K562 (cell line): ENCODE measurements at regions not wholly inside any gene's neighbourhood (a gene's known extent, or its start where the extent isn't known, plus 50 kb on each side); places are given as distances from the start of the nearest gene placed in this dataset.

Experiments
- ATAC-seq: fragments of 200-7000 bp; cut with Tn5 transposase; 3 replicates; pipeline ENCODE4 v1.9.1; 2020; ENCODE audit warnings: moderate library complexity
- BruUV-seq: library from RNA; stranded (reverse); fragments of 400-500 nt; replicated peaks from 2 replicates; lab custom pipeline; 2021; lab: Mats Ljungman, UMichigan
- CTCF ChIA-PET: fragments of 300-600 bp; formaldehyde crosslinking; extraction: SDS; loops from one replicate; lab custom pipeline; 2021; ENCODE audit warnings: low intra/inter-chr PET ratio; lab: Yijun Ruan, JAX
- POLR2A ChIA-PET: fragments of 300-600, 350-650 bp; sonication (Branson Sonifier 250); formaldehyde crosslinking; extraction: SDS; loops from one replicate; lab custom pipeline; 2021; ENCODE audit warnings: antibody characterized with exemption, inconsistent platforms; lab: Yijun Ruan, JAX
- DNase-seq, 4 experiments: peaks; one replicate each; pipeline versions ENCODE4 v3.0.0 to v3.0.0-alpha.2; 2011 to 2018; ENCODE audit warnings: low spot score in 3 of 4, mixed read lengths in 3 of 4; ENCODE audit errors: extremely low read depth in 1 of 4
- FAIRE-seq: peaks from 2 replicates; lab custom pipeline; 2011; peaks lifted over from hg19 to GRCh38; lab: Jason Lieb, UNC
- H2AFZ ChIP-seq: 2 replicates; pipeline ENCODE4 v1.6.0; 2011; ENCODE audit warnings: low read depth, low read length, control low read depth, inconsistent platforms
- H3K27ac ChIP-seq: fragments of 200-600 bp; 3 replicates; pipeline ENCODE4 v1.8.0; 2011; ENCODE audit warnings: low read depth, mild to moderate bottlenecking, control low read depth, inconsistent platforms, low read length, moderate library complexity, mixed read lengths; ENCODE audit errors: extremely low read depth
- H3K27me3 ChIP-seq, 2 experiments: fragments of 300-600 bp in 1 of 2; 2 replicates in 1 of 2; 3 replicates in 1 of 2; pipeline versions ENCODE4 v1.6.0 to v1.8.0; 2011; ENCODE audit warnings: inconsistent platforms in 2 of 2, low read length in 2 of 2, mild to moderate bottlenecking in 1 of 2, mixed read lengths in 1 of 2, moderate library complexity in 1 of 2; ENCODE audit not compliant: control insufficient read depth in 2 of 2, insufficient read depth in 2 of 2
- H3K36me3 ChIP-seq: fragments of 300-600 bp; 3 replicates; pipeline ENCODE4 v1.8.0; 2011; ENCODE audit warnings: mild to moderate bottlenecking, low read length, inconsistent platforms; ENCODE audit not compliant: control insufficient read depth, insufficient read depth
- H3K4me1 ChIP-seq, 2 experiments: fragments of 200-600 bp in 1 of 2; replicated peaks in 1 of 2; 2 replicates in 1 of 2; 3 replicates in 1 of 2; pipeline versions ENCODE4 v1.5.1 to v1.8.0; 2011; ENCODE audit warnings: inconsistent platforms in 2 of 2, low read length in 2 of 2, mild to moderate bottlenecking in 1 of 2, mixed read lengths in 1 of 2, moderate library complexity in 1 of 2; ENCODE audit not compliant: control insufficient read depth in 2 of 2, insufficient read depth in 2 of 2
- H3K4me2 ChIP-seq: 2 replicates; pipeline ENCODE4 v1.6.1; 2011; ENCODE audit warnings: low read length, control low read depth, inconsistent platforms, mixed read lengths; ENCODE audit not compliant: insufficient read depth
- H3K4me3 ChIP-seq: fragments of 200-600 bp; sonication (generic), shearing (Covaris generic); 2 replicates; pipeline ENCODE4 v1.5.1; 2016; ENCODE audit warnings: control low read depth, inconsistent platforms
- H3K79me2 ChIP-seq: fragments of 200-600 bp; 3 replicates; pipeline ENCODE4 v1.8.0; 2011; ENCODE audit warnings: low read length, inconsistent platforms; ENCODE audit not compliant: control insufficient read depth, insufficient read depth
- H3K9ac ChIP-seq, 2 experiments: 2 replicates each; pipeline versions ENCODE4 v1.6.0 to v1.6.1; 2011; ENCODE audit warnings: low read depth in 2 of 2, low read length in 2 of 2, control low read depth in 1 of 2, inconsistent platforms in 1 of 2, mild to moderate bottlenecking in 1 of 2, mixed read lengths in 1 of 2; ENCODE audit not compliant: insufficient read depth in 1 of 2
- H3K9me1 ChIP-seq: one replicate; pipeline ENCODE4 v1.6.0; 2011; ENCODE audit warnings: inconsistent platforms, mild to moderate bottlenecking, low read length, moderate library complexity; ENCODE audit not compliant: control insufficient read depth, insufficient read depth
- H3K9me3 ChIP-seq: replicated peaks from 2 replicates; pipeline ENCODE4 v1.5.1; 2011; ENCODE audit warnings: low read depth, low read length, inconsistent platforms; ENCODE audit not compliant: control insufficient read depth, insufficient read depth
- H4K20me1 ChIP-seq: replicated peaks from 2 replicates; pipeline ENCODE4 v1.6.1; 2011; ENCODE audit warnings: low read length, inconsistent platforms, mixed read lengths; ENCODE audit not compliant: control insufficient read depth, insufficient read depth
- AFF1 ChIP-seq, 2 experiments: fragments of 450-650 bp; IDR thresholded peaks; 2 replicates each; pipeline ENCODE4 v1.6.1; 2018; ENCODE audit warnings: mild to moderate bottlenecking in 2 of 2, low read depth in 1 of 2; ENCODE audit not compliant: partially characterized antibody in 2 of 2
- ETS1 ChIP-seq: conservative IDR thresholded peaks from 2 replicates; pipeline ENCODE4 v1.6.1; 2011; ENCODE audit warnings: low read depth, mild to moderate bottlenecking, low read length; ENCODE audit not compliant: control insufficient read depth
- FOXJ3 ChIP-seq: sonication (generic); formaldehyde crosslinking; IDR thresholded peaks from 2 replicates; pipeline ENCODE4 v1.4.0; 2020; ENCODE audit warnings: mild to moderate bottlenecking, missing genetic modification reagents
- GABPB2 ChIP-seq: fragments of 250-450 bp; sonication (Bioruptor Pico); conservative IDR thresholded peaks from 2 replicates; pipeline ENCODE4 v1.5.1; 2021; ENCODE audit warnings: mild to moderate bottlenecking
- GATAD2A ChIP-seq: fragments of 450-650 bp; IDR thresholded peaks from 2 replicates; pipeline ENCODE4 v1.6.1; 2017
- KAT2B ChIP-seq: IDR thresholded peaks from one replicate; pipeline ENCODE4 v1.6.1; 2012; ENCODE audit warnings: low read depth, mild to moderate bottlenecking, control low read depth, inconsistent platforms, low read length, moderate library complexity
- KDM4B ChIP-seq, 2 experiments: fragments of 450-650 bp in 1 of 2; sonication (generic) in 1 of 2; IDR thresholded peaks; 2 replicates each; pipeline ENCODE4 v1.6.1; 2016 to 2017; ENCODE audit warnings: borderline replicate concordance in 2 of 2, antibody characterized with exemption in 1 of 2, low read depth in 1 of 2, mild to moderate bottlenecking in 1 of 2
- MCM3 ChIP-seq: fragments of 450-650 bp; IDR thresholded peaks from 2 replicates; pipeline ENCODE4 v1.6.1; 2016
- NFE2 ChIP-seq: IDR thresholded peaks from 2 replicates; pipeline ENCODE4 v1.6.1; 2014; ENCODE audit warnings: antibody characterized with exemption, low read depth
- TBP ChIP-seq: optimal IDR thresholded peaks from 2 replicates; pipeline ENCODE3; 2011; ENCODE audit warnings: low read depth, low read length, improper control_type of control experiment
- TEAD2 ChIP-seq: fragments of 450-650 bp; IDR thresholded peaks from 2 replicates; pipeline ENCODE4 v1.6.1; 2016; ENCODE audit warnings: missing genetic modification characterization, control low read depth, missing compliant biosample characterization
- ZFP91 ChIP-seq: sonication (generic); formaldehyde crosslinking; IDR thresholded peaks from 2 replicates; pipeline ENCODE4 v1.8.0; 2022; ENCODE audit warnings: mild to moderate bottlenecking, missing genetic modification reagents
- ZNF212 ChIP-seq: fragments of 450-650 bp; formaldehyde crosslinking; IDR thresholded peaks from 2 replicates; pipeline ENCODE4 v1.4.0; 2020; ENCODE audit warnings: mild to moderate bottlenecking
- ZNF41 ChIP-seq: fragments of 250-450 bp; sonication (Bioruptor Pico); conservative IDR thresholded peaks from 2 replicates; pipeline ENCODE4 v1.4.0; 2020; ENCODE audit warnings: mild to moderate bottlenecking
- WGBS: fragments of 100-300 bp; shearing (Covaris generic); methylation state at CpG from one replicate; pipeline ENCODE4 v1.1.6; 2016; ENCODE audit warnings: low coverage, mixed read lengths; ENCODE audit not compliant: insufficient coverage; ENCODE audit errors: missing lambda C conversion rate; 5-methylcytosine and 5-hydroxymethylcytosine counted together
- in situ Hi-C: fragments of 300-500 bp; cut with MboI; formaldehyde crosslinking; loops from 4 replicates; pipeline ENCODE4 v1.15.0; 2018; ENCODE audit warnings: inconsistent platforms, mixed read lengths
- intact Hi-C: fragments of 100-400 bp; cut with micrococcal nuclease; formaldehyde crosslinking; loops from 2 replicates; pipeline ENCODE4 v1.14.2; 2022

GRCh38 chr7:81648716-81649115 is 121.1 kb downstream of the HGF start:
- H3K9ac ChIP-seq: no peak overlapping the region
- no peaks in the 10 kb centered on the region for H3K27me3 ChIP-seq
- no peaks in the 10 kb centered on the region for H3K9me3 ChIP-seq
- FAIRE-seq (no peak), DNase-seq (no peak), ATAC-seq (no peak)
- no peak overlapping the region for H2AFZ ChIP-seq
- H3K4me3 ChIP-seq: no peak overlapping the region
- H3K4me2 ChIP-seq: no peak overlapping the region
- no peak overlapping the region for H3K27ac ChIP-seq
- no peaks in the 10 kb centered on the region for H4K20me1 ChIP-seq
- H3K36me3 ChIP-seq: no peaks in the 10 kb centered on the region
- H3K9me1 ChIP-seq: no peaks in the 10 kb centered on the region
- WGBS: 0% methylated on average over 1 of the region's 1 CpG
- in situ Hi-C loops (no loop called here), intact Hi-C loops (no loop called here)
- no peaks in the 10 kb centered on the region for H3K4me1 ChIP-seq
- no TSS peak for BruUV-seq
- ChIA-PET POLR2A (no interaction called here), CTCF (no interaction called here)
- TF ChIP-seq ZFP91 (CRISPR knock-in tag) (no peak), ZNF212 (CRISPR knock-in tag) (no peak), ZNF41 (CRISPR knock-in tag) (no peak), KAT2B (no peak), TBP (no peak), TEAD2 (no peak), MCM3 (no peak), GABPB2 (CRISPR knock-in tag) (no peak), GATAD2A (no peak), AFF1 (IDR thresholded peaks at IDR 0.05; ENCODE audit: low read depth in 1 of 2, partially characterized antibody in 2 of 2) (no peak), FOXJ3 (CRISPR knock-in tag) (no peak), ETS1 (no peak), NFE2 (no peak), KDM4B (IDR thresholded peaks at IDR 0.05; ENCODE audit: borderline replicate concordance in 2 of 2, low read depth in 1 of 2) (no peak)
- no peaks in the 10 kb centered on the region for H3K79me2 ChIP-seq
